Astrocyte (in vitro differentiated cells and primary cell): ENCODE measurements at regions not wholly inside any gene's neighbourhood (a gene's known extent, or its start where the extent isn't known, plus 50 kb on each side); places are given as distances from the start of the nearest gene placed in this dataset.

ENCODE experiments used
- EZH2 ChIP-seq: IDR thresholded peaks from 2 replicates; pipeline ENCODE4 v1.6.1; 2012; ENCODE audit warnings: mild to moderate bottlenecking, low read length, inconsistent platforms; ENCODE audit not compliant: insufficient read depth
- TF ChIP-seq, protein P1 (sequence below): IDR thresholded peaks from 2 replicates; pipeline ENCODE4 v1.5.1; 2011; ENCODE audit warnings: low read depth, mild to moderate bottlenecking, inconsistent platforms, low read length, moderate library complexity; ENCODE audit not compliant: insufficient read depth

- TF ChIP-seq, protein P1, sequence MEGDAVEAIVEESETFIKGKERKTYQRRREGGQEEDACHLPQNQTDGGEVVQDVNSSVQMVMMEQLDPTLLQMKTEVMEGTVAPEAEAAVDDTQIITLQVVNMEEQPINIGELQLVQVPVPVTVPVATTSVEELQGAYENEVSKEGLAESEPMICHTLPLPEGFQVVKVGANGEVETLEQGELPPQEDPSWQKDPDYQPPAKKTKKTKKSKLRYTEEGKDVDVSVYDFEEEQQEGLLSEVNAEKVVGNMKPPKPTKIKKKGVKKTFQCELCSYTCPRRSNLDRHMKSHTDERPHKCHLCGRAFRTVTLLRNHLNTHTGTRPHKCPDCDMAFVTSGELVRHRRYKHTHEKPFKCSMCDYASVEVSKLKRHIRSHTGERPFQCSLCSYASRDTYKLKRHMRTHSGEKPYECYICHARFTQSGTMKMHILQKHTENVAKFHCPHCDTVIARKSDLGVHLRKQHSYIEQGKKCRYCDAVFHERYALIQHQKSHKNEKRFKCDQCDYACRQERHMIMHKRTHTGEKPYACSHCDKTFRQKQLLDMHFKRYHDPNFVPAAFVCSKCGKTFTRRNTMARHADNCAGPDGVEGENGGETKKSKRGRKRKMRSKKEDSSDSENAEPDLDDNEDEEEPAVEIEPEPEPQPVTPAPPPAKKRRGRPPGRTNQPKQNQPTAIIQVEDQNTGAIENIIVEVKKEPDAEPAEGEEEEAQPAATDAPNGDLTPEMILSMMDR, result no peak
- no peak for TF ChIP-seq EZH2
Measured at GRCh38 chrX:39945709-39946108, 152.0 kb downstream of the BCOR start.
